ENCODE measurements at regions not wholly inside any gene's neighbourhood (a gene's known extent, or its start where the extent isn't known, plus 50 kb on each side); places are given as distances from the start of the nearest gene placed in this dataset.
"Not testable (repeated sequence)": the region's sequence is repeated elsewhere in the genome, so short reads cannot be mapped to it uniquely, and the experiment has no call there.

DNA sequence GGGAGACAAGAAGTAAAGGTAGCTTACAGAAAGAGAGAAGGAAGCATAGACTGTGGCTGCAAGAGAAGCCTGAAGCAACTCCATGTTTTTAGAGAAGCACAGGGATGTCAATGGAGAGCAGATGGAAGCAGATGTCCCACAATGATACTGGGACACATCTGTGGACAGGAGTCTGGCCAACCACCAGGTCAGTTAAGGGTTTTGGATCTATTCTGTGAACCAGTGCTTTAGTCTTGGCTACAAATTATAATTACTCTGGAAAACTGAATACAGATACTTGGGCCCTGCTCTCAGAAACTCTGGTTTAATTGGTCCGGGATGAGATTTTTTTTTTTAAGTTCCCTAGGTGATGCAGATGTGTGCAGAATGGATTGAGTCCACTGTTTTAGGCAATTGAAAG lies 592.8 kb downstream of the CSNK1G3 start:
- TF ChIP-seq, protein P1, sequence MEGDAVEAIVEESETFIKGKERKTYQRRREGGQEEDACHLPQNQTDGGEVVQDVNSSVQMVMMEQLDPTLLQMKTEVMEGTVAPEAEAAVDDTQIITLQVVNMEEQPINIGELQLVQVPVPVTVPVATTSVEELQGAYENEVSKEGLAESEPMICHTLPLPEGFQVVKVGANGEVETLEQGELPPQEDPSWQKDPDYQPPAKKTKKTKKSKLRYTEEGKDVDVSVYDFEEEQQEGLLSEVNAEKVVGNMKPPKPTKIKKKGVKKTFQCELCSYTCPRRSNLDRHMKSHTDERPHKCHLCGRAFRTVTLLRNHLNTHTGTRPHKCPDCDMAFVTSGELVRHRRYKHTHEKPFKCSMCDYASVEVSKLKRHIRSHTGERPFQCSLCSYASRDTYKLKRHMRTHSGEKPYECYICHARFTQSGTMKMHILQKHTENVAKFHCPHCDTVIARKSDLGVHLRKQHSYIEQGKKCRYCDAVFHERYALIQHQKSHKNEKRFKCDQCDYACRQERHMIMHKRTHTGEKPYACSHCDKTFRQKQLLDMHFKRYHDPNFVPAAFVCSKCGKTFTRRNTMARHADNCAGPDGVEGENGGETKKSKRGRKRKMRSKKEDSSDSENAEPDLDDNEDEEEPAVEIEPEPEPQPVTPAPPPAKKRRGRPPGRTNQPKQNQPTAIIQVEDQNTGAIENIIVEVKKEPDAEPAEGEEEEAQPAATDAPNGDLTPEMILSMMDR (IDR thresholded peaks at IDR 0.05): no peak
- ATAC-seq (ENCODE audit: low FRiP score): no peak
- DNase-seq (ENCODE audit: low spot score): no peak

GRCh38 chr5:124104344-124104743 lies 592.4 kb downstream of the CSNK1G3 start:
- TF ChIP-seq, protein P1 (IDR thresholded peaks at IDR 0.05): no peak
- no peak for ATAC-seq (ENCODE audit: low FRiP score)
- DNase-seq (ENCODE audit: low spot score): no peak

DNA sequence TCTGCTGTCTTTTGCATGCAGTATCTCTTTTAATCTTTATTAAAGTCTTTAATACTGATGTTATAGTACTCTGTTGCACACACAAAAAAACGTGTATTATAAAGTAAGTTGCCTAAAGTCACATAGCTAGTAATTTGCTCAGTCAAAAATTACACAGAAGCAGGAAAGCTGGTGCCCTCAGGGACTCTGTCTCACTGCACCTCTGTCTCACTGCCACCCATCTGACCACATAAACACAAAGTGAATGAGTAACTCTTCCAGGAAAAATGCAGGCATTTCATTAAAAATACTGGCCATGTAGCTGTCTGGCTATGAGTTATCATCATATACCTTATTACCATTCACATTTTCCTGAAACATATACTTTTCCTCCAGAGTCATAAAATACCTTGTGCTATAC lies 591.7 kb downstream of the CSNK1G3 start:
- ATAC-seq (ENCODE audit: low FRiP score) (no peak), DNase-seq (ENCODE audit: low spot score) (no peak)
- TF ChIP-seq, protein P1 (IDR thresholded peaks at IDR 0.05): no peak

- not testable (repeated sequence) for ATAC-seq (ENCODE audit: low FRiP score); DNase-seq (ENCODE audit: low spot score)
Measured at GRCh38 chr5:124103056-124103455, 591.1 kb downstream of the CSNK1G3 start.

DNA sequence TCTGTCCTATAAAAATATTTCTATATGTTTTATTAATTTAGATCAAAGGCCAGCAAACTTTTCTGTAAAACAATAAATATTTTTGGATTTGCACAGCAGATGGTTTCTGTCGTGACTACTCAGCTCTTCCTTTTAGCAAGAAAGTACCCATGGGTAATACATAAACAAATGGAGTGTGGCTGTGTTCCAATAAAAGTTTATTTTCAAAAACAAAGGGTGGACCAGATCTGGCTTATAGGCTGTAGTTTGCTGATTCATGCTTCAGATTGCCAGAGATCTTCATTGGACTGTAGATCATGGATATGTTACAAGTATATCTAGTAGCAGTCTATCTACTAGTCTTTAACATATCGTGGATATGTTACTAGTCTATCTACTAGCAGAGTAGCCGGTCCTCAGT lies 590.5 kb downstream of the CSNK1G3 start:
- ATAC-seq (ENCODE audit: low FRiP score): no peak

GRCh38 chr5:124093658-124094057 lies 581.7 kb downstream of the CSNK1G3 start:
- DNase-seq (ENCODE audit: low spot score) (no peak), ATAC-seq (ENCODE audit: low FRiP score) (no peak)
- TF ChIP-seq, protein P1 (IDR thresholded peaks at IDR 0.05): no peak

More for the DNA sequence above, 590.5 kb downstream of the CSNK1G3 start:
- TF ChIP-seq, protein P1 (IDR thresholded peaks at IDR 0.05): no peak
- no peak for DNase-seq (ENCODE audit: low spot score)

DNA sequence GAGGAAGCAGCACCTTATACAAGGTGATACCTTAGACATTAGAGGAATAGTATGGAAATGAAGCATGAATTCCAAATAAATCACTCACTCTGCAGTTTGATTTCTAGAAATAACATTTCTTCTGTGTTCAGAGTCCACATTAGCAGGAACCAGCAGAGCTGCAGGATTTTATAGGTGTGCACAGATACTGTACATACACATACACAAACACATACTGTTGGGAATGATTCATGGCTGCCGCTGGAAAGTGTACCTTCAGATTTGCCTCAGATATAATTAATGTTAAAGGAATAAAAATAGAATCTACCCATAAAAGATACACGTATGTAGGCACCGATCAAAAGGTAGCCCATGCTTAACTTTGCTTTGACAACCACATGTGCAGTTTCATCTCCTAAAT lies 578.1 kb downstream of the CSNK1G3 start:
- DNase-seq (ENCODE audit: low spot score) (no peak), ATAC-seq (ENCODE audit: low FRiP score) (no peak)
- TF ChIP-seq, protein P1 (IDR thresholded peaks at IDR 0.05): no peak

GRCh38 chr5:124089578-124089977 lies 577.6 kb downstream of the CSNK1G3 start:
- TF ChIP-seq, protein P1 (IDR thresholded peaks at IDR 0.05): no peak
- DNase-seq (ENCODE audit: low spot score) (no peak), ATAC-seq (ENCODE audit: low FRiP score) (no peak)

Data from omental fat pad (tissue), 3 donors.